RPMI8226 (cell line): ENCODE measurements at regions not wholly inside any gene's neighbourhood (a gene's known extent, or its start where the extent isn't known, plus 50 kb on each side); places are given as distances from the start of the nearest gene placed in this dataset.

Experiments used
- DNase-seq: peaks from one replicate; pipeline ENCODE4 v3.0.0-alpha.2; 2015

DNA sequence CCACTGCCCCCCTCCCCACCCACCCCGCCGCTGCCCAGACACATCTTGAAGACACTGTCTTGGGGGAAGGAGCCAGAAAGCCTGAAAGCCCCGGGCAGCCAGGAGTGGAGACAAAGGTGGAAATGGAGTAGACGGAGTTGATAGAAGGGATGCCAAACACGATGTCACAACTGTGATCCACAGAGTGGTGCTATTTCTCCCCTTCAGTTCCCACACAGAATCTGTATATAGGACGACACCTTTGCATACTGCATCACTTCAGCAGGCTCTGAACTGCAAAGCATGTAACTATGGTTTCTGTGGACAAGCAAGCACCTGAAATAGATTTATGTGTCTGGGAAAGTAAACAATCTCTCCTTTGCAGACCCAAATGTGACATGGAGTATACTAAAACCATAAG is 56.4 kb upstream of the F13A1 start:
- DNase-seq = no peak

DNA sequence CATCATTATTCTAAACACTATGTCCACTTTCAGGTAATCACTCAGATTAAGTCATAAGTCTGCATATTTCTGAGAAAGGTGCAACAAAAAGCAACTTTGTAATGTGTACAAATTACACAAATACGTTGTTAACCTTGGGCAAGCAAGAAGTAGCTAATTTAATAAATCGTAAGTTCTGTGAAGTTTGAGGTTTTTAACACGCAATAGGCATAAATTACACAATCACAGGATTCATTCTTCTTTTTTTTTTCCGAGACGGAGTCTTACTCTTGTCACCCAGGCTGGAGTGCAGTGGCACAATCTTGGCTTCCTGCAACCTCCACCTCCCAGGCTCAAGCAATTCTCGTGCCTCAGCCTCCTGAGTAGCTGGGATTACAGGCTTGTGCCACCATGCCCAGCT is 57.2 kb upstream of the F13A1 start:
- no peak for DNase-seq

DNA sequence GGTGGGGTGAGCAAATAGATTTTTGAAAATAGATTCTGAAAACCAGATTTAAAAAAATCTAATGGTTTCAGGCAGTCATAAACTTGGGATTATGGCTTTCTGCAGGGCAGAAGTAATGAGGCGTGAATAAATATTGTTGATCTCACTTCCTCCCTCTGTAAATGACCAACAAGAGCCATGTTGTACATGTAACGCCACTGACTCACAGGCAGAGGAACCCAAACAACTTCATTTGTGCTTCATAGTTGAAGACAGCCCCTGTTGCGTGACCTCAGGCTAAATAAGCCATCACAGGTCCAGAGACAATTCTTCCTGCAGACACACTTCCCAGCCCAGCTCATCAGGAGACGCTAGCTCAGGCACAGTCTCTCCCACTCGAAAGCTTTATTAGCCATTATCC is 59.1 kb upstream of the F13A1 start:
- DNase-seq = no peak

DNA sequence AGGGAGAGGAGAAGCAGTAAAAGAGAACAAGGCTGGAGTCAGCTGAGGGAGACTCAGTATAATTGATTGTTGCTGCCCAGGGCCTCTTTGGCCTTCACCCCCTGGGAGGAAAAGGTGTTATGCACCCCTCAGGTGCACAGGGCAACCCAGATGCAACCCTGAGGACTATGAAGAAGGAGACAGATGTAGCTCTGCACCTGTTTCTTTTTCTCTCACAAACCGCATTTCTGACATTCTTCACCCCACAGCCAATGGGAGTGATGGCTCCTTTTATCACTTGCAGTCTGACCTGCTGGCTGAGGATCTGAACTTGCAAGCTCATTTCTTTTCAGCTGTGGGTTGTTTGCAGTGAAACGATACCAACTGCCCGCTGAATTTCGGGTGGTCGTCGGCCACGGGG is 64.1 kb upstream of the F13A1 start:
- DNase-seq = peak; percentile 47

DNA sequence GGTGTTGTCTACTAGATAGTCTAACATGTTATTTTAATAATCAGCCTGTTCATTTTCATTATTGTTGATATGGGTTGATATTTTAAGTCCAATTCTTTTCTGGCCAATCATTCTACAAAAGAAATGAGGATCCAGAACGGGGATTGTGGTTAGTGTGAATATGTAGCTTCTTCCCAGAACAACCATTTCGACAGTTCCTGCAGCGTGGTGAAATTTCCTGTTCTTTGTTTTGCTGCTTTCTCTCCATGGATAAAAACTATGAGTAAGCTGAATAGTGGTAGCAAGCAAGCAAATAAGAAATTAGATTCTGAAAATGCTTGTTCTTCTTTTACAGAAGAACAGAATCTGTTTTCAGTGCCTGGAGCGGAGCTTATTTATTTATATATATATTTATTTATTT is 65.5 kb upstream of the F13A1 start:
- DNase-seq = no peak

DNA sequence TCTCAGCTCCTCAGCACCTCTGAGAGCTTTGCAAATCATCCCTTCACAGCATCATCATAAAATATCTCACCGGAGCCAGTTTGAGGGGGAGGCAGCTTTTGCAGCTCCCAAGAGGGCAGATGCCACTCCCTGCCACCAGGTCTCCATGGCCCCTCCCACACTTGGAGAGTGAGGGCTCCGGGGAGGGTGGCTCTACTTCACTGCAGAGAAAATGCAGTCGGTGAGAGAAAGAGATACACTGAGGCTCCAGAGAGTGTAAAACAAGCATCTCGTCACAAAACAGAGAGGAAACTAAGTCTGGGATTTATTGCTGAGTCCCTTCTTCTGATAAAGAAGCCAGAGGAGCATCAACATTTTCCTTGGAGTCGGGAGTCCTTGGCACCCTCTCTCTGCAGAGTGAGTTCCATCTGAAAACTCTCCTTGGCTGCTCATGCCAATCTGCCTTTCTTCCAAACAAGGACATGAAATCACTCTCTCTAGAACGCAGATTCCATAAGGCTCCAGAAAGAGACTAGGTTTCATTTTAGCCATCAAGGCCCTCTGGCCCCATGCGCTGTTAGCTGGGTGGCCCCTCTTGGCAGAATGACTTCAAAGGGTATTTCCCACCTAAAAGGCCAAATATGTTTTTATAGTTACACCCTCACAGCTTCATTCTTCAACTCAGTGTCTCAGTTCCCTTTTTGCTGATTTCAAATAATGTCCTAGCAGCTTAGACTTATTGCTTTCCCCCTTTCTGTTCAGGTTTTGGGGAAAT is 70.6 kb upstream of the F13A1 start:
- no peak for DNase-seq

DNA sequence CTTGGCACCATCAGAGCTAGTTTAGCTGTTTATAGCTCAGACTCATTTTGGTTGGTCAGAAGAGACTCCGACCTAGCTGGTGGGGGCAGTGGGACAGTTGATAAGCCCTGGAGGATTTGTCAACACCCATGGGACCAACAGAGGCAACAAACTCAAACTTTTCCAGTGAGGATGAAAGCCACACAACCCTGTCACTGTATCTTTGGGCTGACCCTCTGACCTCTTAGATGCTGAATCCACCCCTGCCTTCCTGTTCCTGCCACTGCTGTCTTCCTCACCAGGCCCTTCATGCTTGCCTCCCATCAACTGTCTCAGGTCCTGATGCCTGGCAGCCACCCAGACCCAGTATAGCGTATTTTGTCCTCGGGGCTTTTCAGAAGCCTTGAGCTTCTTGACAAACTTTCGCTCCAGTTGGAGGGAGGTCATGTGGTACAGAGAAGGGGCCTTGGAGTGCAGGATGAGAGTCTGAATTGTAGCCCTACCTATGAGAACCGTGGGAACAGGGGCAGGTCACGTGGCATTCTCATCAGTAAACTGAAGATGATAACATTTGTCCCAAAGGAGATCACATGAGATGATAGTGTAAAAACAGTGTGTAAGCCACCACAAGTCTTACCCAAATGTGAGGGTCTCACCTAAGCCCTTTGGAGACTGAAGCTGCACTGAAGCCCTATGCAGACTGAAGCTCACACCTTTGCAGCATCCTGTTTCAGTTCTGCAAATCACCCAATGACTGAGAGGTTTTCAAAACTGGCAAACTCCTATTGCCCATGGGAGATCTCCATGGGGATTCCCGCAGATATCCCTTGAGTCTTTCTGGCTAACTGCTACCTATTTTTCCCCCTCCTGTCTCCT is 72.0 kb upstream of the F13A1 start:
- DNase-seq = no peak

DNA sequence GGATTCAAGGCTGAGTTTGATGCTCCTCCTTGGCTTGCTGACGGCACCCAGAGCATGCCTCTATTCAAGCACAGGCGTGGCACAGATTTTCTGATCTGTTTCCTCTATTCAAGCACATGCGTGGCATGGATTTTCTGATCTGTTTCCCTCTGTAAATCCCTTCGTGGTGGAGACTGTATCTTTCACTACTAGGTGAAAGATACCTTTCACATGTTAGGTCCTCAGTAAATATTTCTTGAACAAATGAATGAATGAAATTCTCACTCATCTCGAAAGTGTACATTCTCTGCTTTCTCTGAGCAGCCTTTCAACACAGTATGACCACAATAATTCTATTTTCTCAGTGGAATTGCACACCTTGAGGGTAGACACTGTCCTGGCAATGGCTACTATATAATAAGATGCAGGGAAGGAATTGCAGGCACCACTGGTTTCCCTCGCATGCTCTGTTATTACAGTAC is 72.6 kb upstream of the F13A1 start:
- DNase-seq = no peak

DNA sequence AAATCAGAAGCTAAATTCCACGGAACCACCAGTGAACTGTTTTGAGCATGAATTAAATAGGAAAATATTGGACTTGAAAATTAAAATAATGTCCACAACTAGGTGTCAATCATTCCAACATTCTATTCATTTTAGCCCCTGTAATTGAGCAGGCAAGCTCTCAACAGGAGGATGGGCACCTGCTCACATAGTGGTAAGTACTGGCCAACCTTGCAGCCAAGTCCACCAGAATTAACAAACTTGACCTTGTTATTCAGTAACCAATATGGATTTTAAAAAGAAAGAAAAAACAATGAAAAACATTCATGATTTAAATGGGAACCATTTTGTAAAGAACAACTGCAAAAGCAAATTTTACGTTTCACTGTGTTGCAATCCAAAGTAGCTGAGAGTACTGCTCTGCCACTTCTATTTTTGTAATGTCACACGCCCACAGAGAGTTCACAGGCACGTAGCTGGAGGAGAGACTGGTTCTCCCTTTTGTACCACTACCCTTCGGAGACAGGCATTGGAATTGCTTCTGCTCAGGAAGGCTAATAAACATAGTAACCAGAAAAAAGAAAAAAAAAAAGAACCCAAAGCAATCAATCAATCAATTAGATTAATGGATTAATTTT is 75.2 kb upstream of the F13A1 start:
- no peak for DNase-seq

DNA sequence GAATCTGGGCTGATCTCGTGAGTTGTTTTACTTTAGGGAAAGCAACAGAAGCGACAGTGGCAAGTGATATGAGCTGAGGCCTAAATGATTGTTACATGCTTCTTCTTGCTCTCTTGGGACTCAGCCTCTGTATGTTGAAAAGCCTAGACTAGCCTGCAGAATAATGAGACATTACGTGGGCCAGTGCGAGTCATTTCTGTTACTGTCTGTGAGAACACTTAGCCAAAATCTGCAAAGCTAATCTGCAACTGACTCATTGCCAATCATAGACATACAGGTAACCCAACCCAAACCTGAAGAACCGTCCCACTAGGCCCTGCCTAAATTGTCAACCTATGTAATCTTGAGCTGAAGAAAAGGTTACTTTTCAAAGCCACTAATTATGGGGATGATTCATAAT is 77.4 kb upstream of the F13A1 start:
- no peak for DNase-seq

DNA sequence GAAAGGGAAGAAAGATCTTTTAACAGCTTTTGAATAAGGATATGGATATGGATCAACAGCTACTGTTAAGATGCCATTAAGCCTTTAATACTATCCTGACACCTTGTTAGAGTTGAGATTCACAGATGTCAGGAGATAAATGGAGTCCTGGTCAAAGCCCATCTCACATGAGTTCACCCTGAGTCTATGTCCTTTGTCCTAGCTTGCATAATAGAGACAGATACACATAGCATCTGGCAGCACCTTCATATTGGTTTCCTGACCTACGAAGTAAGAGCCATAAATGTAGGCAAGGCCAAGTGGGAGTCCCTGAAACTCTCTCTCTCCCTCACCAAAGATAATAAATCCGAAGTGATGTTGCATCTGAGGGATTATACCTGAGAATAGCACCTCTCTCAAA is 79.1 kb upstream of the F13A1 start:
- no peak for DNase-seq

DNA sequence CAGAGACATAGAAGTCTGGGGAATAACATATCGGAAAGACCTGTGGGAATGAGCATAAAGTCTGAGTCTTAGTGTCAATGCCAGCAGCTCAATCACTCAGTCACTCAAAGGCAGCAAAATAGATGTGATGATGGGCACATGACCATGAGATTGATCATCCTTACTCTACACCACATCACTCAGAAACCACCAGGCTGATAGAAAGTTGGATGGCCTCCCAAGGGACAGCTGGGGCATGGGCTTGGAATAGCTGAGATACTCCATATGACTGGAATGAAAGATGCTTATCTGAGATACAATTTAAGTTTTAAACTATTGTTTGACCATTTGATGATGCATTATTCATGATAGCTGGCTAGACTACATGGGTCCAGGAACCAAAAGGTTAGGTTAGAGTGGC is 80.9 kb upstream of the F13A1 start:
- no peak for DNase-seq

DNA sequence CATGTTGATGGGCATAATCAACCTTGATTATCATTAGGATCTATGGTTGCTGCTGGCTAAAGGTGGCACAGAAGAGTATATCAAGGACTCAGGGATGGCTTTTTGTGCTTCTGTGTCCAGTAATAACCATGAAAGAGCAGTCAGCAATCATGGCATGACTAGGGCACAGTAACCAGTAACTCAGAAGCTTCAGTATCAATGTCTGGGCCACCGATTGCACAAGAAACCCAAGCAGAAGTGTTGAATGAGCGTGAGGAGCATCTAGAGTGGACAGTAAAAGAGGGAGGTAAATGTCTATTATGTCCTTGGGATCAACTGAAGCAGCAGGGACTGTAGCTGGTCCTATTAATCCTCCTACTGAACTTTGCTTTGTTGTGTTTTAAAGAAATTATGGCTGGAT is 81.5 kb upstream of the F13A1 start:
- no peak for DNase-seq

DNA sequence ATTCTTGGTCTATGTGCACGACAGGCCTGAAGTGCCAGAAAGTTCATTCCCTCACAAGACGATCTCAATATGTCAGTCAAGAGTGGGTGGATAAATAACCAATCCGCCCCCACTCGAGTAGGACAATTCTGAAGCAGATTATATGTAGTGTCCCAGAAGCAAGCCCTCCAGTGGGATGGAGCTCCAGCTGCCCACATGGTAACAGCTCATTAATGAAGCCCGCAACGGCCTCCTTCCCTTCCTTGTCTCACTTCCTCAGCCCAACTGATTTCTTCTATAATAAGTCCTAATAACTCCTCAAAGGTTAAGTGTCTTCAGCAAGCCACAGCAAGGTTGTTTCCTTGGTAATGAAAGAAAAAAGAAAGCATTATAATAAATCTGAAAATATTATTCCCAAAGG is 82.1 kb upstream of the F13A1 start:
- no peak for DNase-seq

DNA sequence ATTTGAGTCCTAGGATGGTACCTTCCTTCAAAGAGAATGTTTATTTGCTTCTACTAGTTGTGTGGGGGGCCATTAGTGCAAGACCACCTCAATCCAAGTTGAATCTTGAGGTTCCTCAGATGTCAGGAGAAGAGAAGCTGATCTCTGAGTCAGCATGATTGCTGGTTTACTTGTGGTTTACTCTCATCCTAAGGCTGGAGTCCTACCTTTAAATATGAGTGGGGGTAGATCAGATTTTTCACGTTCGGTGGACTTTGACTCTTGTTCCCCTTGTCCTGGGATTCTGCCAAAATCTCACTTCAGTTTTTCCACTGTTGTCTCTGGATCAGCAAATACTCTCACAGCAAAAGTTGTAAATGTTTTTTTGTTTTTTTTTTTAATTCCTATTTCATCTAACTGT is 84.6 kb upstream of the F13A1 start:
- no peak for DNase-seq

DNA sequence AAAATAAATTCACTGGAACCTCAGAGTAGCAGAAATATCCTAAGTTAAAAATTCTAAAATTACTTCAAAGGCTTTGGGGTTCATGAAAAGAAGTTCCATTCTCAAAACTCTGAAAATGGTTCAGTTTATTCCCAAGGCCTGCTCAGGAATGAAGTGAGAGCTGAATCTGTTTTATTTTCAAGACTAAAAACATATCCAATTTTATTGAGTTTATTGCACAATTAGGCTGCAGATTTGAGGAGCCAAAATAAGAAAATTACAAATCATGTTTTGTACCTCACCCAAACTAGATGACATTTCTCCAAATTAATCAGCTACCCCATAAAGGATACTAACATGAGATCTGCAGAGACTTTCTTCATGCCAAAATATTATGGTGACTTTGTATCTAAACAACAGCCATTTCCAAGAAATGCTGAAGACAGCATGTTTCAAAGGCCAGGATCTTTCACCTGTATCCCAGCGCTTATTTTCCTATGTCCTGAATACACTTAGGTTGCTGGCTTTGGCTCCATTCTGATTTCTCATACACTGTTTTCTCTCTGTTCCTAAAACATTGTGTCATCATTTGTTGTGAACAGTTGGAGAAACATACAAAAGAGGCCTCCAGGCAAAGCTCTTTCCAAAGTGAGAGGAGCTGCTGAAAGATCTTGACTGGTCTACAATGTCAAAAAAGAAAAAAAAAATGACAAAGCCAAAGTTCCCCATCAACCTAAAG is 85.7 kb upstream of the F13A1 start:
- no peak for DNase-seq

DNA sequence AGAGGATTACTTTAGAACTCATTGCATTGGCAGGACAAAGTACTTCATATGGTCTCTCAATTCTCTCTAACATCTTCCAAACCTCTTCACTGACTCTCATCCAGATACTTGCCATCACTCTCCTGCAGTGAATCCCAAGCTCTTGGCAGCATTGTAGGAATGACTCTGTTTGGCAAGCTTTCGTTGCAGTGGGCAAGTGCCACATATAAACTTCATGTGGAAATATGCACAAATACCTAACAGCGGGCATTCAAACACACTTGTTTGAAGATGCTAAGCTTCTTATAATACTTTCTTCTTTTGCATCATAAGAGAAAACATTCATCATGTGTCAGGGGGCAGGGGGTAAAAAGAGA is 86.2 kb upstream of the F13A1 start:
- no peak for DNase-seq

DNA sequence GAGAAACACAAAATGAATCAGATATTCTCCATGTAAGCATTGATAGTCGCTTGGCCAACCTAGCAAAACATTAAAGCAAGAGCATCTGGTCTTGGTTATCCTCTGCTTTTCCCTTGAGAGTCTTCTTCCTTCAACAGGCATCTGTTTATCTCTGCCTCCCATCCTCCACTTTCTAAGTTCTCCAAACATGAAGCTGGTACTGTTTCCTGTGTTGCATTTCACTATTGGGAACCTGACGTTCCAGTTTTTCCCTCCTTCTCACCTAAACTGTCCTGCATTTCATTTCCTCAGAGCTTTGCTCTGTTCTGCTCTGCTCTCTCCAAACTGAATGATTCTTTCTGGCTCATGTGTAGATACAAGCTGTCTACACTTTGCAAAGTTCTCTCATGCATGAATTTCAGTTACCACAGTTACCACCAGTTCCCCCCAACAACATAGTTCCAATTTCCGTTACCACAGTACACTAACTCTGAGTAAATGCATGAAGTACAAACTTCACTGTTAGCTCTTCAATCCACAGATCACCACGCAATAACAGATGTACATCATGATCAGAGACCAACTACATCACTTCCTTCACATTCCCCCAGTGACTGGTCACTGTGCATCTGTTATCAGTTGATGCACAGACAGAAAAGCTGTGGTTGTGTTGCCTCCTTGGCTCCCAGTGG is 86.7 kb upstream of the F13A1 start:
- no peak for DNase-seq

DNA sequence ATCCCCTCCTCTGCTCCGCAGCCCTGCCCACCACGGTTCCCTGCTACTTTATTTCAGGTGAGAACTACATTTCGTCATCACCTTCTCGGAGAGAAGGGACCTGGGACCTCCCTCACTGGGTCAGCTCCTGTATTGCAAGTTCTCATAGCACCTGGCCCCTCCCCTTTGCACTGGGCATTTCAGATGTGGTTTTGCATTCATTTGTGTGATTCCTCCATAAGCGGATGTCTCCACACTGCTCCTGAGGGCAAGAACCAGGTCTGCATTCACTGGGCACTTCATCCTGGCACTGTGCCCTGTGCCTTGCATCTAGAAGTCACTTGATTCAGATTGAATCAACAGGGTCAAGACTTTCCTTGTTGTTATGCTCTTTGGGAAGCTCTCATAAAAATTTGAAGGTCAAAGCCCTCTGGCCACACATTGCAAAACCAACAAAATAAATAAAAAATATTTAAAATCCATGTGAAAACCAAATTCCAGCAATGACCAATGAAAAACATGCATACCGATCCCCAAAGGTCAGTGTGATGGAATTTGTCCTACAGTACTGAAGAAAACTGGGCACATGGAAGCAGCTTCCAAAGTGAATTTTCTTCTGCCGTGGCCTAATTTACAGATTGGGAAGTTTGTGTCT is 89.1 kb upstream of the F13A1 start:
- DNase-seq = no peak

DNA sequence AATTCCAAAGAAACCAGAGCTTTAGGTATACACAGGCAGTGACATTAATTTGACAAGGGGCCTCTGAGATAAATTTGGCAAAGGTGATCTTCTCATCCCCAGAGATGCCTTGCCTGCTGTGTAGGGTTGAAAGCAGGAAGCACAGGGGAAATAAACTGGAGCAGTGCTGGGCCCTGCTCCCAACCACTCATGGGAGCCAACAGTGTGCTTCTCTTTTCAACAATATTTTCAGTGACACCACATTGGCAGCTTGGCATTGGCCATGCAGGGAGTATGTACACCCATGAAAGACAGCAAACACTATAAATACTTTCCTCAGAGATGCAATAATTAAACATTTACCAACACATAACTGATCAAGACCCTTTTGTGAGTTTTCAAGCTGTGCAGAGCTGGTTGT is 90.7 kb upstream of the F13A1 start:
- DNase-seq = no peak

DNA sequence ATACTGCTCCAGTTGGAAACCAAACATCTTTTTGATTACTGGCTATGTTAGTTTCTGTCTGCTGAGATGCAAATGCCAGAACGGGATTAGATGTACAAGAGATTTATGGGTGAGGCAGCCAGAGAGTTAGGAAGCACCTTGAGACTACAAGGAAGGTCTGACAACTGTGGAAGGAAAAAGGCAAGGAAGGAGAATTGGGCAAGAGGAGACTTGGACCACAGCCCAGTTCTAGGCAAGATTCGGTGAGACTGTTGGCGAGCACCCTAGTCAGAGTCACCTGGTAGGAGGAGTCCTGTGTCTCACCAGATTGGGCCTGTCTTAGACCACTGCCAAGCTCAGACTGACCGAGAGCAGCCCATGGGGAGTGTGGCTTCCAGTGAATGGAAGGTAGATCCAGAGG is 91.8 kb upstream of the F13A1 start:
- no peak for DNase-seq

DNA sequence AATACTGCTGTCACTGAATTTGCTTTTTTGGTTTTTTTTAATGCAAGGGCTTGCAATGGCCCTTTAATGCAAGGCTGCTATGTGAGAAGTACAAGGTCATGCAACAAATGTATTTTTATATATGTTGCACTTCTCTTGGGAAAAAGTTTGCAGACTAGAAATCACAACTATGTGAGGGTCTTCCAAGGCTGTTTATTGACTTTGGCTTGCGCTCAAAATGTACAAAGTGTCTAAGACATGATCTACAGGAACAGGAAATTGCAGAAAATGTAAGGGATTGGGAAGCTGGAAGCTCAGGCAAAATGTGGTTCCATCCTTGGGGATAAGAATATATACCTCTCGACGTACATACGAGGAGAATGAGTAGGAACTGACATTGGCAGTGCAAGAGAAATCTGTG is 92.2 kb upstream of the F13A1 start:
- DNase-seq = no peak
